ENCODE measurements at regions not wholly inside any gene's neighbourhood (a gene's known extent, or its start where the extent isn't known, plus 50 kb on each side); places are given as distances from the start of the nearest gene placed in this dataset.

DNA sequence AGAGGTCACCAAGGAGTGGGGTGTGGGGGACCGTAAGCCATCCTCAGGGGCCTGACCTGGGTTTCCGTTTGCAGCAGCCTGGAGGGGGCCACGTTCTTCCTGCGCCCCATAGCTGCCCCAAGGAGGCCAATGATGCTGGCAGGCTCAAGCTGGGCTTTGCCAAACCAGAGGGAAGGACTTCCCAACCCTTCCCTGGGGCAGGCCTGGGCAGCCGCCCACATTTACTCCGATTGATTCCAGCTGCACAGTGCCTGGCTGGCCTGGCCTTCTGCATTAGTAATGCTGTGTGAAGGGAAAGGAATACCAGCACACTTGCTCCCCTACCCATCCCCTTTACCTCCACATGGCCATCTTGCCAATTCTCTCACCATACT is 360.6 kb upstream of the SLC14A2 start:
- H3K36me3 ChIP-seq, result no peaks in the 10 kb centered on the region
- TF ChIP-seq, protein P1, sequence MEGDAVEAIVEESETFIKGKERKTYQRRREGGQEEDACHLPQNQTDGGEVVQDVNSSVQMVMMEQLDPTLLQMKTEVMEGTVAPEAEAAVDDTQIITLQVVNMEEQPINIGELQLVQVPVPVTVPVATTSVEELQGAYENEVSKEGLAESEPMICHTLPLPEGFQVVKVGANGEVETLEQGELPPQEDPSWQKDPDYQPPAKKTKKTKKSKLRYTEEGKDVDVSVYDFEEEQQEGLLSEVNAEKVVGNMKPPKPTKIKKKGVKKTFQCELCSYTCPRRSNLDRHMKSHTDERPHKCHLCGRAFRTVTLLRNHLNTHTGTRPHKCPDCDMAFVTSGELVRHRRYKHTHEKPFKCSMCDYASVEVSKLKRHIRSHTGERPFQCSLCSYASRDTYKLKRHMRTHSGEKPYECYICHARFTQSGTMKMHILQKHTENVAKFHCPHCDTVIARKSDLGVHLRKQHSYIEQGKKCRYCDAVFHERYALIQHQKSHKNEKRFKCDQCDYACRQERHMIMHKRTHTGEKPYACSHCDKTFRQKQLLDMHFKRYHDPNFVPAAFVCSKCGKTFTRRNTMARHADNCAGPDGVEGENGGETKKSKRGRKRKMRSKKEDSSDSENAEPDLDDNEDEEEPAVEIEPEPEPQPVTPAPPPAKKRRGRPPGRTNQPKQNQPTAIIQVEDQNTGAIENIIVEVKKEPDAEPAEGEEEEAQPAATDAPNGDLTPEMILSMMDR (IDR thresholded peaks at IDR 0.05), result no peak
- TF ChIP-seq EP300 (IDR thresholded peaks at IDR 0.05), result no peak
- TF ChIP-seq POLR2A (IDR thresholded peaks at IDR 0.05), result no peak
- no peaks in the 10 kb centered on the region for H3K9me3 ChIP-seq
- no peaks in the 10 kb centered on the region for H3K27me3 ChIP-seq
- H3K4me1 ChIP-seq (ENCODE audit: insufficient read depth), result peaks cover 8% of the 10 kb centered on the region
- DNase-seq, result peak; percentile 20 to 58 (median 32)
- H3K27ac ChIP-seq, result no peak overlapping the region
- intact Hi-C loops (cut with DNase I), result no loop called here
- no peak overlapping the region for H3K4me3 ChIP-seq
- 47 to 59% (median 56%) methylated on average over 6 of the region's 6 CpGs for WGBS, 3 donors

DNA sequence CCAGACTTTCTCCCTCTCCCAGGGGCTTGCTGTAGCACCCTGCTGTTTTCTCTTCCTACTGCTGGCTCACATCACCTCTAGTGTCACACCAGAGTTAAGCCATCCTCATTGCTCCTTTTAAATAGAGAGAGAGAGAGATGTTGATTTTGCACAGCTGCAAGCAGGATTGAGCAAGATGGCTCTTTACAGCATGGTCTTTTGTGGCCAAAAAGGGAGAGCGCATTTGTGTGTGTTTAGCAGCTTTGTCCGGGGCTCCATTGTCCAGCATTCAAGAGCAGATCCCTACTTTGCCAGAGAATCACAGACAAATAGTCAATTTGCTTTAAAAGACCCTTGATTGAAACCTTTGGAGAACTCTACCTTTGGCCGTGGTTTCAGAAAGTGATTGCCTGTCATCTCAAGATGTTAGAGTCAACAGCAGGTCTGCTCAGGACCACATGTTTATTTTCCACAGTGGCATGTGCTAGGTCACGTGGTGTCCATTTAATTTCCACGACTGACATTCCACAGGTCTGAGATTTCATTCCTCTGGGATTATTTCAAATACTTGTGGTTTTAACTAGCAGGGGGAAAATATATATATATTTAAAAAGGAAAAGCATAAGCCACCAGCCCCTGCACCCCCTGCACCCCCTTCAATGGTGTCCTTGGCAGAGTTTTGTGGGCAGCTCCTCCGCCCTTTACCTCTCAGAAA is 359.9 kb upstream of the SLC14A2 start:
- no peaks in the 10 kb centered on the region for H3K9me3 ChIP-seq
- TF ChIP-seq, protein P1 (IDR thresholded peaks at IDR 0.05), result no peak
- no peak for TF ChIP-seq POLR2A (IDR thresholded peaks at IDR 0.05)
- TF ChIP-seq EP300 (IDR thresholded peaks at IDR 0.05), result no peak
- peaks cover 7% of the 10 kb centered on the region for H3K4me1 ChIP-seq (ENCODE audit: insufficient read depth)
- H3K4me3 ChIP-seq, result no peak overlapping the region
- H3K27ac ChIP-seq, result no peak overlapping the region
- WGBS, 3 donors, result 40 to 45% (median 42%) methylated on average over 6 of the region's 6 CpGs
- DNase-seq, result peak in 2 of 5 donors; percentile 10 to 29
- intact Hi-C loops (cut with DNase I), result no loop called here
- H3K36me3 ChIP-seq, result no peaks in the 10 kb centered on the region
- H3K27me3 ChIP-seq, result no peaks in the 10 kb centered on the region

DNA sequence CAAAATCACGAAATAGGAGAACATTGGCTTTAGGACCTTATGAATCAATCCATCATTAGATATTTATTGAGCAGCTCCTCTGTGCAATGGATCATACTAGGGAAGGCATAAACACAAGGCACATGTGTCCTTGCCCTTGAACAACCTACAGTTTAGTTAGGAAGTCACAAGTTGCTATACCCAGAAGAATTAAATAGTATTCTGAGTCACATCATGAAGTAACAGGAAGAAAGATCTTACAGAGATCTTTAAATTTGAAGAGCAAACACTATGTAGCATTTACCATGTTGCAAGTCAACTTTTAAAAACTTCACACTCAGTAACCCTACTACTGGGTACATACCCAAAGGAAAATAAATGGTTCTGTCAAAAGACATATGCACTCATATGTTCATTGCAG is 355.2 kb upstream of the SLC14A2 start:
- WGBS, 3 donors, result 72 to 95% (median 93%) methylated on average over 1 of the region's 1 CpG
- no peak for DNase-seq
- Histone ChIP-seq H3K27ac (no peak overlapping the region), H3K36me3 (no peaks in the 10 kb centered on the region), H3K4me1 (ENCODE audit: insufficient read depth) (peaks cover under 1% of the 10 kb centered on the region), H3K4me3 (no peak overlapping the region), H3K9me3 (no peaks in the 10 kb centered on the region), H3K27me3 (no peaks in the 10 kb centered on the region)
- TF ChIP-seq EP300 (IDR thresholded peaks at IDR 0.05), result no peak
- no peak for TF ChIP-seq POLR2A (IDR thresholded peaks at IDR 0.05)
- TF ChIP-seq, protein P1 (IDR thresholded peaks at IDR 0.05), result no peak
- intact Hi-C loops (cut with DNase I), result no loop called here

DNA sequence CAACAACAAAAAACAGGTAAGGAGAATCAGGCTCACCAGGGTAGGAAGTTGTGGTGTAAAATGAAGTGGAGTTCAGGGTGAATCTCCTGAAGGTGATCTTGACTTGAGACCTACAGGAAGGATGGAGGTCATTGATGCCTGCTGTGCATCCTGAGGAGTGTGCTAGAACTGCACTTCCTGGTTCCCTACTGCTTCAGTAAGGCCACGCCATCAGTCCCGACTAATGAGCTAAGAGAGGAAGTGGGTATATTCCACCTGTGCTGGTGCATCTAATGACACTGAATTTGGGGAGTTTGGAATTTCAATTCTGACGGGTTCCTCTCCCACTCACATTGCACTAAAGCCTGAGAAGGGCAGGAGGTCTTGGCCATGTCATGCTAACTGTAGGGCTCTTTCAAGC is 349.3 kb upstream of the SLC14A2 start:
- H3K27ac ChIP-seq, result no peak overlapping the region
- no peaks in the 10 kb centered on the region for H3K27me3 ChIP-seq
- H3K36me3 ChIP-seq, result no peaks in the 10 kb centered on the region
- peaks cover 1% of the 10 kb centered on the region for H3K4me1 ChIP-seq (ENCODE audit: insufficient read depth)
- no peak for DNase-seq
- 82 to 90% (median 86%) methylated on average over 3 of the region's 3 CpGs for WGBS, 3 donors
- H3K4me3 ChIP-seq, result no peak overlapping the region
- intact Hi-C loops (cut with DNase I), result no loop called here
- H3K9me3 ChIP-seq, result no peaks in the 10 kb centered on the region
- TF ChIP-seq, protein P1 (IDR thresholded peaks at IDR 0.05), result no peak
- TF ChIP-seq POLR2A (IDR thresholded peaks at IDR 0.05) (no peak), EP300 (IDR thresholded peaks at IDR 0.05) (no peak)

All from ovary (tissue), 7 donors.